ENCODE measurements at regions not wholly inside any gene's neighbourhood (a gene's known extent, or its start where the extent isn't known, plus 50 kb on each side); places are given as distances from the start of the nearest gene placed in this dataset.

DNA sequence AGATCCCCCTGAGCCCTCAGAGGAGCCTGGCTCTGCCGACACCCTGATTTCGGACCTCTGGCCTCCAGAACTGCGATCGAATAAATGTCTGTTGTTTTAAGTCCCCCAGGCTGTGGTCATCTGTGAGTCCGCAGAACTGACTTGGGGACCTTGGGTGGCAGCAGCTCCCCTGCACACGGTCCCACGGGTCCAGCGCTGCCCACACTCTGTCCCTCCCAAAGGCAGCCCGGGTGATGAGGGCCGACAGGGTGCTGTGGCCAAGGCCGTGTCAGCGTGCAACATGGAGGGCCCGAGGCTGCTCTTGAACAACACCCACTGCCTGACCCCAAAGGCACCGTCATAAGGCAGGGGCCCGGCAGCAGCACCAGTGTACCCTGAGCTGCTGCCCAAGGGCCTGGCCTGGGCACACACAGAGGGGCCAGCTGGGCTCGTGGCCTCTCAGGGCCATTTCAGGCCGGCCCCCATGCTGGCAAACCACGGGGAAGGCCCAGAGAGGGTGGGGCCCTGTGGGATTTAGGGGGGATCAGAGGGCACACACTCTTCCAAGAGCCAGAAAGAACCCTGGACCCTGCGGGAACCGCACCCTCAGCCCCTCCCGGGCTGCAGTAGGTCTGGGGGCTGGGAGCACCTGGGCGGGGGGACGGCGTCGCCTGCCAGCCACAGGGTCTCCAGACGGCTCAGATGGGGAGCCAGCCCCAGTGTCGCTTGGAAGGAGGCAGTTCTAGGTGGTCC is 77.1 kb upstream of the PRR5 start:
- in situ Hi-C loops (cut with MboI; ENCODE audit: low sequenced_read_pairs, unreplicated experiment): loop anchor here (25.0 kb wide), 1 partner anchor 638 kb away; no protein-coding TSS in a partner anchor
- TF ChIP-seq, protein P1, sequence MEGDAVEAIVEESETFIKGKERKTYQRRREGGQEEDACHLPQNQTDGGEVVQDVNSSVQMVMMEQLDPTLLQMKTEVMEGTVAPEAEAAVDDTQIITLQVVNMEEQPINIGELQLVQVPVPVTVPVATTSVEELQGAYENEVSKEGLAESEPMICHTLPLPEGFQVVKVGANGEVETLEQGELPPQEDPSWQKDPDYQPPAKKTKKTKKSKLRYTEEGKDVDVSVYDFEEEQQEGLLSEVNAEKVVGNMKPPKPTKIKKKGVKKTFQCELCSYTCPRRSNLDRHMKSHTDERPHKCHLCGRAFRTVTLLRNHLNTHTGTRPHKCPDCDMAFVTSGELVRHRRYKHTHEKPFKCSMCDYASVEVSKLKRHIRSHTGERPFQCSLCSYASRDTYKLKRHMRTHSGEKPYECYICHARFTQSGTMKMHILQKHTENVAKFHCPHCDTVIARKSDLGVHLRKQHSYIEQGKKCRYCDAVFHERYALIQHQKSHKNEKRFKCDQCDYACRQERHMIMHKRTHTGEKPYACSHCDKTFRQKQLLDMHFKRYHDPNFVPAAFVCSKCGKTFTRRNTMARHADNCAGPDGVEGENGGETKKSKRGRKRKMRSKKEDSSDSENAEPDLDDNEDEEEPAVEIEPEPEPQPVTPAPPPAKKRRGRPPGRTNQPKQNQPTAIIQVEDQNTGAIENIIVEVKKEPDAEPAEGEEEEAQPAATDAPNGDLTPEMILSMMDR (IDR thresholded peaks at IDR 0.05; ENCODE audit: borderline replicate concordance, control extremely low read depth, extremely low read depth, insufficient read depth, missing control alignments): no peak
- DNase-seq (ENCODE audit: low spot score): no peak

DNA sequence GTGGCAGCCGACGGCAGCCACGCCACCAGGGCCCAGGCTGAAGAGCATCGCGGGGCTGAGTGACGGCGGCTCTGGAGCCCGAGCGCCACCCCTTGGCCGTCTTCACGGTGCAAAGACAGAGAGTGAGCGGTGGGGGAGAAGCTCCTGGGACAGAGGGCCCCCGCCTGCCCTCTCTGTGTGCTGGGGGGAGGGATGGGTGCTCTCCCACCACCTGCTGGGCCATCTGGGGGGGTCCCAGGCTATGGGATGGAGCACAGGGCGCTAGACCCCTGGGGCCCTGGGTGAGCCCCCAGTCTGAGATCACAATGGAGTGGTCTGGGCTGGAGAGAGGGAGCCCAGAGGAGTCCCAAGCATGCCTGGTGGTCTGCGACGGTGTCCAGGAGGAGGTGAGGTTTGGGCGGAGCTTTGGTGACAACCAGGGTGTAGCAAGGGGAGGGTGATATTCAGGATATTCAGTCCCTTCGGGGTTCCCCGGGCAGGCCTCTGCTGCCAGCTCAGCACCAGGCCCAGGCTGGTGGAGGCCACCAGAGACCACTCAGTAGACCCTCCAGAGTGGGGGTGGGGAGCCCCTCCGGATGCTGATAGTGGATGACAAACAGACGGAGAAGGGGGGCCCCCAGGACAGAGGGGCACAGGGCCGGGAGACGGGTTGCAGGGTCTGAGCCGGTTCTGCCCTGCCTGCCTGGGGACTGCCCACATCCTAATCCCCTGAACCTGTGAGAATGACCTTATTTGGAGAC is 78.1 kb upstream of the PRR5 start:
- TF ChIP-seq, protein P1 (IDR thresholded peaks at IDR 0.05; ENCODE audit: borderline replicate concordance, control extremely low read depth, extremely low read depth, insufficient read depth, missing control alignments): no peak
- DNase-seq (ENCODE audit: low spot score): no peak
- in situ Hi-C loops (cut with MboI; ENCODE audit: low sequenced_read_pairs, unreplicated experiment): no loop called here

DNA sequence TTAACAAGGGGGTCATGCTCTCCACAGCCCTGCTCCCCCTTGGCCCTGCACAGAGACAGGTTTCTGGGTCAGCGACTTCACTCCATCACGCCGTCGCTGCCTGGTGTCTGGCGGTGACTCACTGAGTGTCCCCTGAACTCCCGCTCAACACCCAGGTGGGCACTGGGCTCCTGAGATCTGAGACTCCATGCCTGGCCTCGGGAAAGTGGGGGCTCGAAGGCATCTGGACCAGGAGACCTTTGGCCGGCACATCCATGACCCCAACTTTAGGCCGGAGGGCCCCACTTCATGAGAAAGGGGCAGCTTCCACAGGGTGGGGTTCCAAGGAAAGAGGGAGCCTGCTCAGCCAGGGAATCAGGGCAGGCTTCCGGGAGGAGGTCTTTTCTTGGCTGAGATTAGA is 79.3 kb upstream of the PRR5 start:
- DNase-seq (ENCODE audit: low spot score): no peak
- in situ Hi-C loops (cut with MboI; ENCODE audit: low sequenced_read_pairs, unreplicated experiment): no loop called here

DNA sequence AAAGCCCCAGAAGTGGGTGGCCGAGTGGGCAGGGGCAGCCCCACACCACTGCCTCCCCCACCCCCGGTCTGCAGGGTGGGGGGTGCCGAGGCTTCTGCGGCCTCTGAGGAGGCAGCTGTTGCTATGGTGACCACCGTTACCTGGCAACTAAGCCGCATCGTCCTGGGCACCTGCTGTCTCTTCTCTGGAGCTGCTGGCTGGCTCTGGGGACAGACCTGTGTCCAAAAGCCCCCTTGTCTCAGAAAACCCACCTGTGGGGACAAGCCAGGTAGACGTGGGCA is 79.9 kb upstream of the PRR5 start:
- in situ Hi-C loops (cut with MboI; ENCODE audit: low sequenced_read_pairs, unreplicated experiment): no loop called here
- DNase-seq (ENCODE audit: low spot score): no peak
- TF ChIP-seq, protein P1 (IDR thresholded peaks at IDR 0.05; ENCODE audit: borderline replicate concordance, control extremely low read depth, extremely low read depth, insufficient read depth, missing control alignments): no peak

More for the DNA sequence above, 79.3 kb upstream of the PRR5 start:
- TF ChIP-seq, protein P1 (IDR thresholded peaks at IDR 0.05; ENCODE audit: borderline replicate concordance, control extremely low read depth, extremely low read depth, insufficient read depth, missing control alignments): no peak

DNA sequence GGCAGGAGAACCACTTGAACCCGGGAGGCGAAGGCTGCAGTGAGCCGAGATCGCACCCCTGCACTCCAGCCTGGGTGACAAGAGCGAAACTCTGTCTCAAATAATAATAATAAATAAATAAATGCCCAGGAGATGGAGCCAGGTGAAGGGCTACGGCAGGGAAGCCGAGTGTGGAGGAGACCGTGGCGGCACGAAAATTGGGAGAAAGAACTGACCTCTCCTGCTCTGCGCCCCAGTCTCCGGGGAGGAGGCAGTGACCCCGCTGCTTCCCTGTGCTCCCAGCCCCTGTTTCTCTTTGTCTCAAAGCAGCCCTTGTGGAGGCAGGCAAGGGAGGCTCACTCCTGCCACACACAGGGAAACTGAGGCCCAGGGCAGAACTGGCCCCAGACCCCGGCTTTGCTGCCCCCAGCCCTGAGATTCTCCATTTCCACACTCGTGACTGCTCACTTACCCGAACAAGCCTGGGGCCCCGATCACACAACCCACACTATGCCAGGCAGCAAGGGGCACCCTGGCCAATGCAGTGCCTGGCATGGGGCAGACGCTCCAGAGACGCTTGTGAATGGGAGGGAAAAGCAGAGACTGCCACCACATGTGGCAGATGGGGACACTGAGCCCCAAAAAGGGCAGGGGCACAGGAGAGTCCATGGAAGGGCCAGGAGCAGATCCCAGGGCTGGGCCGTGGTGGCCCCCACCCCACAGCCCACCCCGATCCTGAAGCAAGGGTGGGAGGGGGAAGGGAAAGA is 80.4 kb upstream of the PRR5 start:
- in situ Hi-C loops (cut with MboI; ENCODE audit: low sequenced_read_pairs, unreplicated experiment): no loop called here
- TF ChIP-seq, protein P1 (IDR thresholded peaks at IDR 0.05; ENCODE audit: borderline replicate concordance, control extremely low read depth, extremely low read depth, insufficient read depth, missing control alignments): no peak
- DNase-seq (ENCODE audit: low spot score): no peak

DNA sequence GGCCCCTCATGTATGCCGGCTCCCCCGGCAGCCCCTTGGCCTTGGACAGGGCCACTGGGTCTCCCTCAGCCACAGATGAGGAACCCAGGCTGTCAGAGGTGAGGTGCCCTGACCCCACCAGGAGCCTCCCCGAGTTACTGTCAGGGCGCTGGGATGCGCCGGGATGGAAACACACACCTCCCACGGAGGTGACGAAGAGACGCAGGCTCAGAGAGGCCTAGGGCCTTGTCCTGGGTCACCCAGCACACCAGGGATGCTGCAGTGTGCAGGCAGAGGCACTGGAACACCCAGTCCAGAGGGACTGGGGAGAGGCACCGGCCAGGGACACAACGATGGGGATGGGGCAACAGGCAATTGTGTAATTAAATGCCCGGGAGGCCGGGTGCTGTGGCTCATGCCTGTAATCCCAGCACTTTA is 81.2 kb upstream of the PRR5 start:
- TF ChIP-seq, protein P1 (IDR thresholded peaks at IDR 0.05; ENCODE audit: borderline replicate concordance, control extremely low read depth, extremely low read depth, insufficient read depth, missing control alignments): no peak
- DNase-seq (ENCODE audit: low spot score): no peak
- in situ Hi-C loops (cut with MboI; ENCODE audit: low sequenced_read_pairs, unreplicated experiment): no loop called here
